Astrocyte (in vitro differentiated cells and primary cell): ENCODE measurements at regions not wholly inside any gene's neighbourhood (a gene's known extent, or its start where the extent isn't known, plus 50 kb on each side); places are given as distances from the start of the nearest gene placed in this dataset.

Source experiments
- DNase-seq: peaks from one replicate; pipeline ENCODE4 v3.0.0-alpha.2; 2010; ENCODE audit warnings: low read depth
- FAIRE-seq: peaks from 2 replicates; lab custom pipeline; 2011; peaks lifted over from hg19 to GRCh38; lab: Jason Lieb, UNC
- H2AFZ ChIP-seq: 2 replicates; pipeline ENCODE4 v1.6.0; 2012; ENCODE audit warnings: low read depth, low read length, inconsistent platforms
- H3K27ac ChIP-seq: 2 replicates; pipeline ENCODE4 v1.5.1; 2011; ENCODE audit warnings: low read depth, low read length, inconsistent platforms
- H3K27me3 ChIP-seq: 2 replicates; pipeline ENCODE4 v1.6.0; 2011; ENCODE audit warnings: low read length, inconsistent platforms; ENCODE audit not compliant: insufficient read depth
- H3K36me3 ChIP-seq: 2 replicates; pipeline ENCODE4 v1.5.1; 2011; ENCODE audit warnings: low read length, inconsistent platforms; ENCODE audit not compliant: insufficient read depth
- H3K4me1 ChIP-seq: 2 replicates; pipeline ENCODE4 v1.5.1; 2011; ENCODE audit warnings: low read length, inconsistent platforms; ENCODE audit not compliant: insufficient read depth
- H3K4me2 ChIP-seq: 2 replicates; pipeline ENCODE4 v1.6.0; 2012; ENCODE audit warnings: low read length, inconsistent platforms
- H3K4me3 ChIP-seq: 2 replicates; pipeline ENCODE4 v1.5.1; 2011; ENCODE audit warnings: low read depth, mild to moderate bottlenecking, low read length, inconsistent platforms; ENCODE audit not compliant: insufficient read depth
- H3K79me2 ChIP-seq: 2 replicates; pipeline ENCODE4 v1.6.0; 2012; ENCODE audit warnings: mild to moderate bottlenecking, low read length, inconsistent platforms; ENCODE audit not compliant: insufficient read depth
- H3K9ac ChIP-seq: 2 replicates; pipeline ENCODE4 v1.6.0; 2012; ENCODE audit warnings: mild to moderate bottlenecking, low read length, inconsistent platforms
- H3K9me3 ChIP-seq: 2 replicates; pipeline ENCODE4 v1.5.1; 2012; ENCODE audit warnings: low read depth, mild to moderate bottlenecking, low read length, inconsistent platforms; ENCODE audit not compliant: insufficient read depth
- H4K20me1 ChIP-seq: 2 replicates; pipeline ENCODE4 v1.6.0; 2012; ENCODE audit warnings: low read length, inconsistent platforms; ENCODE audit not compliant: insufficient read depth
- H3K27ac Mint-ChIP-seq: one replicate; pipeline ENCODE4 v1.8.0; 2021; ENCODE audit warnings: mild to moderate bottlenecking, mixed read lengths; ENCODE audit not compliant: unreplicated experiment
- H3K27me3 Mint-ChIP-seq: one replicate; pipeline ENCODE4 v1.8.0; 2021; ENCODE audit warnings: low read depth, mixed read lengths; ENCODE audit not compliant: unreplicated experiment
- H3K36me3 Mint-ChIP-seq: one replicate; pipeline ENCODE4 v1.8.0; 2021; ENCODE audit warnings: low read depth, mixed read lengths; ENCODE audit not compliant: unreplicated experiment
- H3K4me1 Mint-ChIP-seq: one replicate; pipeline ENCODE4 v1.8.0; 2021; ENCODE audit warnings: low read depth, mixed read lengths; ENCODE audit not compliant: unreplicated experiment
- H3K4me3 Mint-ChIP-seq: one replicate; pipeline ENCODE4 v1.8.0; 2021; ENCODE audit warnings: mild to moderate bottlenecking, moderate library complexity, mixed read lengths; ENCODE audit not compliant: unreplicated experiment
- H3K9me3 Mint-ChIP-seq: one replicate; pipeline ENCODE4 v1.8.0; 2021; ENCODE audit warnings: mild to moderate bottlenecking, mixed read lengths; ENCODE audit not compliant: unreplicated experiment
- CTCF ChIP-seq: IDR thresholded peaks from 2 replicates; pipeline ENCODE4 v1.5.1; 2011; ENCODE audit warnings: low read depth, mild to moderate bottlenecking, inconsistent platforms, low read length, moderate library complexity; ENCODE audit not compliant: insufficient read depth
- EZH2 ChIP-seq: IDR thresholded peaks from 2 replicates; pipeline ENCODE4 v1.6.1; 2012; ENCODE audit warnings: mild to moderate bottlenecking, low read length, inconsistent platforms; ENCODE audit not compliant: insufficient read depth

GRCh38 chr11:107172996-107173395 lies 154.7 kb upstream of the GUCY1A2 start:
- Mint-ChIP-seq H3K9me3 (peaks cover 3% of the 10 kb centered on the region), H3K4me1 (peaks cover 5% of the 10 kb centered on the region), H3K27ac (no peak overlapping the region), H3K27me3 (no peaks in the 10 kb centered on the region), H3K4me3 (no peak overlapping the region), H3K36me3 (no peaks in the 10 kb centered on the region)
- no peak overlapping the region for H2AFZ ChIP-seq
- H3K27ac ChIP-seq = no peak overlapping the region
- peaks cover 3% of the 10 kb centered on the region for H3K9me3 ChIP-seq
- DNase-seq (no peak), FAIRE-seq (no peak)
- H3K4me2 ChIP-seq = no peak overlapping the region
- H4K20me1 ChIP-seq = no peaks in the 10 kb centered on the region
- H3K36me3 ChIP-seq = no peaks in the 10 kb centered on the region
- no peaks in the 10 kb centered on the region for H3K27me3 ChIP-seq
- no peak for TF ChIP-seq EZH2
- TF ChIP-seq CTCF = no peak
- no peaks in the 10 kb centered on the region for H3K4me1 ChIP-seq
- H3K9ac ChIP-seq = no peak overlapping the region
- H3K4me3 ChIP-seq = no peak overlapping the region
- H3K79me2 ChIP-seq = no peaks in the 10 kb centered on the region

GRCh38 chr11:107157809-107158187 lies 139.5 kb upstream of the GUCY1A2 start:
- Histone ChIP-seq H3K4me3 (no peak overlapping the region), H3K4me1 (no peaks in the 10 kb centered on the region), H2AFZ (no peak overlapping the region), H3K79me2 (no peaks in the 10 kb centered on the region), H3K36me3 (no peaks in the 10 kb centered on the region), H4K20me1 (no peaks in the 10 kb centered on the region), H3K27me3 (no peaks in the 10 kb centered on the region), H3K9ac (no peak overlapping the region), H3K9me3 (no peaks in the 10 kb centered on the region), H3K4me2 (no peak overlapping the region), H3K27ac (peak overlapping the region; percentile 29)
- Mint-ChIP-seq H3K27me3 (no peaks in the 10 kb centered on the region), H3K27ac (no peak overlapping the region), H3K9me3 (no peaks in the 10 kb centered on the region), H3K36me3 (no peaks in the 10 kb centered on the region), H3K4me3 (no peak overlapping the region), H3K4me1 (peaks cover 20% of the 10 kb centered on the region)
- no peak for TF ChIP-seq CTCF
- no peak for TF ChIP-seq EZH2
- no peak for FAIRE-seq
- DNase-seq = peak; percentile 52

- H3K27me3 ChIP-seq = no peaks in the 10 kb centered on the region
- no peaks in the 10 kb centered on the region for H3K9me3 ChIP-seq
- Mint-ChIP-seq H3K9me3 (no peaks in the 10 kb centered on the region), H3K36me3 (no peaks in the 10 kb centered on the region), H3K27ac (peak overlapping the region; percentile 22), H3K4me3 (no peak overlapping the region), H3K4me1 (peaks cover 20% of the 10 kb centered on the region), H3K27me3 (no peaks in the 10 kb centered on the region)
- DNase-seq (peak; percentile 49), FAIRE-seq (no peak)
- H3K36me3 ChIP-seq = no peaks in the 10 kb centered on the region
- H3K79me2 ChIP-seq = no peaks in the 10 kb centered on the region
- H2AFZ ChIP-seq = no peak overlapping the region
- H3K27ac ChIP-seq = peak overlapping the region; percentile 29
- H3K4me1 ChIP-seq = no peaks in the 10 kb centered on the region
- H3K4me3 ChIP-seq = no peak overlapping the region
- TF ChIP-seq EZH2 (no peak), CTCF (no peak)
- H3K4me2 ChIP-seq = no peak overlapping the region
- H3K9ac ChIP-seq = no peak overlapping the region
- no peaks in the 10 kb centered on the region for H4K20me1 ChIP-seq
These were observed 139.0 kb upstream of the GUCY1A2 start for GRCh38 chr11:107157146-107157808.
